HepG2 (cell line): ENCODE measurements at regions not wholly inside any gene's neighbourhood (a gene's known extent, or its start where the extent isn't known, plus 50 kb on each side); places are given as distances from the start of the nearest gene placed in this dataset.

ENCODE experiments used
- ATAC-seq: fragments of 200-7000 bp; cut with Tn5 transposase; 3 replicates; pipeline ENCODE4 v1.9.1; 2020; ENCODE audit warnings: mild to moderate bottlenecking, moderate library complexity
- BruUV-seq: library from RNA; stranded (reverse); fragments of 400-500 nt; replicated peaks from 2 replicates; lab custom pipeline; 2021; lab: Mats Ljungman, UMichigan
- CTCF ChIA-PET: fragments of 300-600 bp; formaldehyde crosslinking; extraction: SDS; loops from one replicate; lab custom pipeline; 2021; ENCODE audit warnings: low total read pairs, inconsistent platforms, low intra/inter-chr PET ratio; lab: Yijun Ruan, JAX
- POLR2A ChIA-PET: fragments of 350-600 bp; sonication (Branson Sonifier 250); formaldehyde crosslinking; loops from one replicate; lab custom pipeline; 2020; ENCODE audit warnings: antibody characterized with exemption, inconsistent platforms; lab: Yijun Ruan, JAX
- DNase-seq: peaks from one replicate; pipeline ENCODE4 v3.0.0-alpha.2; 2015; ENCODE audit warnings: low spot score
- FAIRE-seq: peaks from 3 replicates; lab custom pipeline; 2011; peaks lifted over from hg19 to GRCh38; lab: Jason Lieb, UNC
- H2AFZ ChIP-seq: one replicate; pipeline ENCODE4 v1.6.1; 2011; ENCODE audit warnings: low read length, inconsistent platforms
- H3K27ac ChIP-seq: fragments of 300-600 bp; 3 replicates; pipeline ENCODE4 v1.8.0; 2011; ENCODE audit warnings: mixed run types, mild to moderate bottlenecking, mixed read lengths, low read length, inconsistent platforms; ENCODE audit not compliant: insufficient read depth; ENCODE audit errors: extremely low read length
- H3K27me3 ChIP-seq, 2 experiments: fragments of 200-600 bp in 1 of 2; 2 replicates in 1 of 2; 3 replicates in 1 of 2; pipeline versions ENCODE4 v1.6.0 to v1.8.0; 2011; ENCODE audit warnings: low read length in 2 of 2, mild to moderate bottlenecking in 2 of 2, moderate library complexity in 2 of 2, inconsistent platforms in 1 of 2; ENCODE audit not compliant: insufficient read depth in 2 of 2, control insufficient read depth in 1 of 2
- H3K36me3 ChIP-seq, 2 experiments: fragments of 200-600 bp in 1 of 2; replicated peaks in 1 of 2; 2 replicates in 1 of 2; 3 replicates in 1 of 2; pipeline versions ENCODE4 v1.5.1 to v1.8.0; 2011; ENCODE audit warnings: low read length in 2 of 2, inconsistent platforms in 1 of 2; ENCODE audit not compliant: insufficient read depth in 2 of 2, control insufficient read depth in 1 of 2
- H3K4me1 ChIP-seq: 2 replicates; pipeline ENCODE4 v1.5.1; 2012; ENCODE audit warnings: low read length, inconsistent platforms; ENCODE audit not compliant: insufficient read depth
- H3K4me2 ChIP-seq: 2 replicates; pipeline ENCODE4 v1.6.0; 2011; ENCODE audit warnings: low read depth, low read length, inconsistent platforms
- H3K4me3 ChIP-seq, 3 experiments: fragments of 200-600 bp in 1 of 3; sonication (generic), shearing (Covaris generic) in 1 of 3; replicated peaks in 1 of 3; 2 replicates each; pipeline ENCODE4 v1.5.1; 2011 to 2016; ENCODE audit warnings: low read length in 3 of 3, inconsistent platforms in 2 of 3, low read depth in 2 of 3, mild to moderate bottlenecking in 2 of 3, control low read depth in 1 of 3, mixed read lengths in 1 of 3; ENCODE audit not compliant: insufficient read depth in 1 of 3
- H3K79me2 ChIP-seq: one replicate; pipeline ENCODE4 v1.6.1; 2011; ENCODE audit warnings: low read length, inconsistent platforms; ENCODE audit not compliant: insufficient read depth
- H3K9ac ChIP-seq: 2 replicates; pipeline ENCODE4 v1.6.0; 2011; ENCODE audit warnings: mild to moderate bottlenecking, low read depth, low read length, inconsistent platforms; ENCODE audit not compliant: insufficient read depth
- H3K9me3 ChIP-seq: 2 replicates; pipeline ENCODE4 v1.5.1; 2012; ENCODE audit warnings: mild to moderate bottlenecking, low read length
- H4K20me1 ChIP-seq: 2 replicates; pipeline ENCODE4 v1.6.0; 2011; ENCODE audit warnings: inconsistent platforms, mild to moderate bottlenecking, low read length, moderate library complexity; ENCODE audit not compliant: insufficient read depth
- CEBPG ChIP-seq: IDR thresholded peaks from 2 replicates; pipeline ENCODE4 v1.6.1; 2016
- SRY ChIP-seq: sonication (generic); formaldehyde crosslinking; IDR thresholded peaks from 2 replicates; pipeline ENCODE4 v1.8.0; 2022; ENCODE audit warnings: mild to moderate bottlenecking, missing genetic modification reagents
- SSRP1 ChIP-seq: IDR thresholded peaks from 2 replicates; pipeline ENCODE4 v1.6.1; 2016; ENCODE audit warnings: control low read depth
- ZNF143 ChIP-seq: sonication (generic); formaldehyde crosslinking; IDR thresholded peaks from 2 replicates; pipeline ENCODE4 v1.4.0; 2020; ENCODE audit warnings: missing genetic modification reagents
- WGBS: methylation state at CpG from one replicate; pipeline ENCODE4 v1.1.6; 2017; ENCODE audit warnings: low lambda C conversion rate; 5-methylcytosine and 5-hydroxymethylcytosine counted together
- in situ Hi-C: cut with HindIII; loops from 2 replicates; pipeline ENCODE4 v1.10.0; 2017; ENCODE audit warnings: low pct_unique_long_range_greater_than_20kb; ENCODE audit not compliant: extremely low pct_ligation_motif_present
- intact Hi-C: fragments of 100-400 bp; cut with micrococcal nuclease; formaldehyde crosslinking; loops from one replicate; pipeline ENCODE4 v1.10.0; 2022; ENCODE audit not compliant: unreplicated experiment
- TF ChIP-seq, protein P1 (sequence below): sonication (generic); formaldehyde crosslinking; IDR thresholded peaks from 2 replicates; pipeline ENCODE4 v1.5.0; 2020; ENCODE audit warnings: mild to moderate bottlenecking, missing genetic modification reagents, borderline replicate concordance

GRCh38 chr2:186281726-186282125 lies 204.3 kb upstream of the ZC3H15 start:
- ChIA-PET CTCF (no interaction called here), POLR2A (no interaction called here)
- 94% methylated on average over 2 of the region's 2 CpGs for WGBS
- Histone ChIP-seq H3K9me3 (no peaks in the 10 kb centered on the region), H3K36me3 (no peaks in the 10 kb centered on the region), H3K4me1 (no peaks in the 10 kb centered on the region), H3K27me3 (no peaks in the 10 kb centered on the region), H3K27ac (no peak overlapping the region), H2AFZ (no peak overlapping the region), H3K4me2 (no peak overlapping the region), H4K20me1 (no peaks in the 10 kb centered on the region)
- intact Hi-C loops (no loop called here), in situ Hi-C loops (no loop called here)
- no TSS peak for BruUV-seq
- FAIRE-seq (no peak), ATAC-seq (no peak), DNase-seq (no peak)
- no peak for TF ChIP-seq SSRP1 (CRISPR knock-in tag)
- TF ChIP-seq ZNF143: no peak
- TF ChIP-seq, protein P1, sequence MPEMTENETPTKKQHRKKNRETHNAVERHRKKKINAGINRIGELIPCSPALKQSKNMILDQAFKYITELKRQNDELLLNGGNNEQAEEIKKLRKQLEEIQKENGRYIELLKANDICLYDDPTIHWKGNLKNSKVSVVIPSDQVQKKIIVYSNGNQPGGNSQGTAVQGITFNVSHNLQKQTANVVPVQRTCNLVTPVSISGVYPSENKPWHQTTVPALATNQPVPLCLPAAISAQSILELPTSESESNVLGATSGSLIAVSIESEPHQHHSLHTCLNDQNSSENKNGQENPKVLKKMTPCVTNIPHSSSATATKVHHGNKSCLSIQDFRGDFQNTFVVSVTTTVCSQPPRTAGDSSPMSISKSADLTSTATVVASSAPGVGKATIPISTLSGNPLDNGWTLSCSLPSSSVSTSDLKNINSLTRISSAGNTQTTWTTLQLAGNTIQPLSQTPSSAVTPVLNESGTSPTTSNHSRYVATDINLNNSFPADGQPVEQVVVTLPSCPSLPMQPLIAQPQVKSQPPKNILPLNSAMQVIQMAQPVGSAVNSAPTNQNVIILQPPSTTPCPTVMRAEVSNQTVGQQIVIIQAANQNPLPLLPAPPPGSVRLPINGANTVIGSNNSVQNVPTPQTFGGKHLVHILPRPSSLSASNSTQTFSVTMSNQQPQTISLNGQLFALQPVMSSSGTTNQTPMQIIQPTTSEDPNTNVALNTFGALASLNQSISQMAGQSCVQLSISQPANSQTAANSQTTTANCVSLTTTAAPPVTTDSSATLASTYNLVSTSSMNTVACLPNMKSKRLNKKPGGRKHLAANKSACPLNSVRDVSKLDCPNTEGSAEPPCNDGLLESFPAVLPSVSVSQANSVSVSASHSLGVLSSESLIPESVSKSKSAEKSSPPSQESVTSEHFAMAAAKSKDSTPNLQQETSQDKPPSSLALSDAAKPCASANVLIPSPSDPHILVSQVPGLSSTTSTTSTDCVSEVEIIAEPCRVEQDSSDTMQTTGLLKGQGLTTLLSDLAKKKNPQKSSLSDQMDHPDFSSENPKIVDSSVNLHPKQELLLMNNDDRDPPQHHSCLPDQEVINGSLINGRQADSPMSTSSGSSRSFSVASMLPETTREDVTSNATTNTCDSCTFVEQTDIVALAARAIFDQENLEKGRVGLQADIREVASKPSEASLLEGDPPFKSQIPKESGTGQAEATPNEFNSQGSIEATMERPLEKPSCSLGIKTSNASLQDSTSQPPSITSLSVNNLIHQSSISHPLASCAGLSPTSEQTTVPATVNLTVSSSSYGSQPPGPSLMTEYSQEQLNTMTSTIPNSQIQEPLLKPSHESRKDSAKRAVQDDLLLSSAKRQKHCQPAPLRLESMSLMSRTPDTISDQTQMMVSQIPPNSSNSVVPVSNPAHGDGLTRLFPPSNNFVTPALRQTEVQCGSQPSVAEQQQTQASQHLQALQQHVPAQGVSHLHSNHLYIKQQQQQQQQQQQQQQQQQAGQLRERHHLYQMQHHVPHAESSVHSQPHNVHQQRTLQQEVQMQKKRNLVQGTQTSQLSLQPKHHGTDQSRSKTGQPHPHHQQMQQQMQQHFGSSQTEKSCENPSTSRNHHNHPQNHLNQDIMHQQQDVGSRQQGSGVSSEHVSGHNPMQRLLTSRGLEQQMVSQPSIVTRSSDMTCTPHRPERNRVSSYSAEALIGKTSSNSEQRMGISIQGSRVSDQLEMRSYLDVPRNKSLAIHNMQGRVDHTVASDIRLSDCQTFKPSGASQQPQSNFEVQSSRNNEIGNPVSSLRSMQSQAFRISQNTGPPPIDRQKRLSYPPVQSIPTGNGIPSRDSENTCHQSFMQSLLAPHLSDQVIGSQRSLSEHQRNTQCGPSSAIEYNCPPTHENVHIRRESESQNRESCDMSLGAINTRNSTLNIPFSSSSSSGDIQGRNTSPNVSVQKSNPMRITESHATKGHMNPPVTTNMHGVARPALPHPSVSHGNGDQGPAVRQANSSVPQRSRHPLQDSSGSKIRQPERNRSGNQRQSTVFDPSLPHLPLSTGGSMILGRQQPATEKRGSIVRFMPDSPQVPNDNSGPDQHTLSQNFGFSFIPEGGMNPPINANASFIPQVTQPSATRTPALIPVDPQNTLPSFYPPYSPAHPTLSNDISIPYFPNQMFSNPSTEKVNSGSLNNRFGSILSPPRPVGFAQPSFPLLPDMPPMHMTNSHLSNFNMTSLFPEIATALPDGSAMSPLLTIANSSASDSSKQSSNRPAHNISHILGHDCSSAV: no peak
- no peak for TF ChIP-seq CEBPG (CRISPR knock-in tag)
- no peak for TF ChIP-seq SRY (CRISPR knock-in tag)
- TF ChIP-seq, all 625 proteins: peak for 0
- Histone ChIP-seq H3K79me2 (no peaks in the 10 kb centered on the region), H3K9ac (no peak overlapping the region), H3K4me3 (no peak overlapping the region)
